Ecto neural progenitor cell (in vitro differentiated cells): ENCODE measurements at regions not wholly inside any gene's neighbourhood (a gene's known extent, or its start where the extent isn't known, plus 50 kb on each side); places are given as distances from the start of the nearest gene placed in this dataset.
"Not testable (repeated sequence)": the region's sequence is repeated elsewhere in the genome, so short reads cannot be mapped to it uniquely, and the experiment has no call there.

Experiments
- DNase-seq: peaks from one replicate; pipeline ENCODE4 v3.0.0-alpha.2; 2018; ENCODE audit warnings: low spot score

GRCh38 chr1:101420406-101420805 lies 183.6 kb downstream of the S1PR1 start:
- DNase-seq = no peak

DNA sequence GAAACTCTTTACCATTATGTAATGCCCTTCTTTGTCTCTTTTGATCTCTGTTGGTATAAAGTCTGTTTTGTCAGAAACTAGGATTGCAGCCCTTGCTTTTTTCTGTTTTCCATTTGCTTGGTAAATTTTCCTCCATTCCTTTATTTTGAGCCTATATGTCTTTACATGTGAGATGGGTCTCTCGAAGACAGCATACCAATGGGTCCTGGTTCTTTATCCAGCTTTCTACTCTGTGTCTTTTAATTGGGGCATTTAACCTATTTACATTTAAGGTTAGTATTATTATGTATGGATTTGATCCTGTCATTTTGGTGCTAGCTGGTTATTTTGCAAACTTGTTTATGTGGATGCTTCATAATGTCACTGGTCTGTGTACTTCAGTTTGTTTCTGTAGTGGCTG lies 191.3 kb downstream of the S1PR1 start:
- not testable (repeated sequence) for DNase-seq

GRCh38 chr1:101428562-101428961 lies 191.7 kb downstream of the S1PR1 start:
- DNase-seq = no peak

- no peak for DNase-seq
These were observed 195.2 kb downstream of the S1PR1 start for GRCh38 chr1:101431956-101432510.

- no peak for DNase-seq
These were observed 199.2 kb downstream of the S1PR1 start for GRCh38 chr1:101435831-101436511.

DNA sequence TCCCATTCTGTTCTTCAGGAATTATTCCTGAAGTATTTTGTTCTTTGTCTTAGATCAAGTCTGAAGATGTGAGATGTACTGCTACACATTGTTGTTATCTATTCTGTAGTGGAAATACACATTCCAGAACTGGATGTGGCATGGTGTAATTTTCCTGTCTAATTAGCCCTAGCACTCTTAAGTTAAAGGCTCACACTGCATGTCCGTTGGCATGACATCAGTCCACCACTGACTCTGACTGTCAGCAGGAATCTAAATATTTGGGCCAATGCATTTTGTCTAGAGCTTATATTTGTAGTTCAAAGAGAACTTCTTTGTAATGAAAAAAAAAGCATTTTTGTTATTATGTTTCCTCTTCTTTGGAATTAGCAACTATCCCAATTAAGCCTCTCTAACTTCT lies 201.0 kb downstream of the S1PR1 start:
- DNase-seq = no peak

GRCh38 chr1:101438359-101438758 lies 201.5 kb downstream of the S1PR1 start:
- DNase-seq = no peak

DNA sequence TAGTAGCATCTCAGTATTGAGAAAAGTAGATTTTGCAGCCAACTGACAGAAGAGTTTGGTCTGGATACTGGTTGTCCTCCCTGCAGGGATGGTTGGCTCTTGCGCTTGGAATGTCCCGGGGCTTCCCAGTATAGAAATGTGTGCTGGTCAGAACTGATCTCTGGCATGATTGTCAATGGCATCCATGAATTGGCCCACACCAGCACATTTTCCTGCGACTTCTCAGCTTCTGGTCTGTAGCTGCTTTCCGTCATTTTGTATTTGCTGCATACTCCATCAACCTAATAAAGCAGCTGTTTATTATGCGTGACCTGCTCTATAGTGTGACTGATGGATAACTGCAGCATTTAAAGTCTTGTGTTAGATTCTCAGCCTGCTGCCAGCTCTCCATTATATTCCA lies 203.7 kb downstream of the S1PR1 start:
- no peak for DNase-seq

GRCh38 chr1:101444381-101444780 lies 207.6 kb downstream of the S1PR1 start:
- DNase-seq = no peak

GRCh38 chr1:101444873-101445618 lies 208.2 kb downstream of the S1PR1 start:
- DNase-seq = no peak

GRCh38 chr1:101448018-101448417 lies 211.2 kb downstream of the S1PR1 start:
- no peak for DNase-seq

- not testable (repeated sequence) for DNase-seq
These were observed 213.9 kb downstream of the S1PR1 start for GRCh38 chr1:101450691-101451090.

DNA sequence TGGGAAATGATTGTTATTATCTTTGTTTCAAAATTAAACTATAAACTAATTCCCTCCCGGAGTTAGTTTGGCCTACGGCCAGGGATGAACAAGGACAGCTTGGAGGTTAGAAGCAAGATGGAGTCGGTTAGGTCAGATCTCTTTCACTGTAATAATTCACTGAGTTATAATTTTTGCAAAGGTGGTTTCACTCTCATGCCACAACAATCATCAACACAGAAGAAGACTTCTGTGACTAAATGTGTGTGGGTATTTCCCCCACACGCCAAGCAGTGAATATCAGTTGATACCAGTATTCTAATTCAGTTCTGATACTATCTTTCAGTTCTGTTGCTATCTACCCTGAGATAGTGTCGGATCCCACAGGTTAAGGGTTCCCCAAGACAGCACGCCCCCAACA lies 215.1 kb downstream of the S1PR1 start:
- no peak for DNase-seq

GRCh38 chr1:101452825-101453224 lies 216.0 kb downstream of the S1PR1 start:
- DNase-seq = no peak

GRCh38 chr1:101453844-101454243 lies 217.0 kb downstream of the S1PR1 start:
- DNase-seq = no peak

GRCh38 chr1:101455166-101455565 lies 218.3 kb downstream of the S1PR1 start:
- no peak for DNase-seq

GRCh38 chr1:101460739-101461138 lies 223.9 kb downstream of the S1PR1 start:
- no peak for DNase-seq

- DNase-seq = no peak
These were observed 226.4 kb downstream of the S1PR1 start for GRCh38 chr1:101463195-101463594.

GRCh38 chr1:101465941-101466340 lies 229.1 kb downstream of the S1PR1 start:
- DNase-seq = no peak

DNA sequence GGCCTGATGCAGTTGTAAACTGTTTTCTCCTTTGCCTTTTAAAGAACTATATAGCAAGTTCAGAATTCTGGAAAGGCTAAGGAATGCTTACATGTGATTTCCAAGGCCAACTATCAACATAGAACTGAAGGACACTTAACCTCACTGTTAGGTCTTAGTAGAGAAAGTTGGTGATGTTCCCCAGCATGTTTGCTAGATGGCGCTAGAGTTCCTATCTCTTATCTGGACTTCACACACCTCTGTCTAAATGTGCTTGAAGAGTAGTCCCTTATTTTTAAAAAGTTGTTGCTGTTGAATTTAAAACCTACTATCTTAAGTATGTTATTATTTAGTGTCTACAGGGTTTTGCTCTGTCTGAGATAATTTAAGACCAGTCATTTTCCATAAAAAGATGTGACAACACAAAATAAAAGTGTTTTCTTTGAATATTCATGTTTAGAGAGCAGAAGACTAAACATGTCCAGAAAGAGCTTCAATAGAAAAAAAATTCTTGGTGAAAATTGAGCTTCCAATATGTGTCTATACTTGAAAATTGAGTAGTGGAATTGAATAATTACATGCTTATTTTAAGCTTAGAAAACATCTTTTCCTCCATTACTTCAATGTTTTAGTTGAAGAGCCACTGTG lies 237.3 kb downstream of the S1PR1 start:
- DNase-seq = no peak

GRCh38 chr1:101476541-101476940 lies 239.7 kb downstream of the S1PR1 start:
- no peak for DNase-seq

GRCh38 chr1:101479945-101480344 lies 243.1 kb downstream of the S1PR1 start:
- DNase-seq = no peak

GRCh38 chr1:101482306-101482705 lies 245.5 kb downstream of the S1PR1 start:
- DNase-seq = no peak
